ENCODE measurements at regions not wholly inside any gene's neighbourhood (a gene's known extent, or its start where the extent isn't known, plus 50 kb on each side); places are given as distances from the start of the nearest gene placed in this dataset.

DNA sequence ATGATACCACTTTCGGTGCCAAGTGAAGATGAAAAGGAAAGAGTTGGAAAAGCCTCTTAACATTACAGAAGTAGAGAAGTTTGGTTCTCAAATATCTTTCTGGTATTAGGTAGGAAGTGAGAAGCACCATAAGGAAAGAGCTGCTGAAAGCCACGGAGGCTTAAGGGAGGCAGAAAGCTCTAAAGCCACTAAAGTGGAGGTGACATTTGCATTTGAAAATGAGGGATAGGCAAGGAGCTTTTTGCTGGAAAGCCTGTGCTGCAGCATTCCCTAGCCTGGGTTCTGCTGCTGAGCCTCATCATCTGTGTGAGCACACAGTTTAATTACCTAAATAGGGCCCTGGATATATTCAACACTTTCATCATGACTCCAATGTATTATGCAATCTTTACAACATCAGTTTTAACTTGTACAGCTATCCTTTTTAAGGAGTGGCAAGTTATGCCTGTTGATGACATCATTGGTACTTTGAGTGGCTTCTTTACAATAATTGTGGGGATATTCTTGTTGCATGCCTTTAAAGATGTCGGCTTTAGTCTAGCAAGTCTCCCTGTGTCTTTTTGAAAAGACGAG, 315.4 kb downstream of the RBM26 start (continued):
- TF ChIP-seq, protein P1, sequence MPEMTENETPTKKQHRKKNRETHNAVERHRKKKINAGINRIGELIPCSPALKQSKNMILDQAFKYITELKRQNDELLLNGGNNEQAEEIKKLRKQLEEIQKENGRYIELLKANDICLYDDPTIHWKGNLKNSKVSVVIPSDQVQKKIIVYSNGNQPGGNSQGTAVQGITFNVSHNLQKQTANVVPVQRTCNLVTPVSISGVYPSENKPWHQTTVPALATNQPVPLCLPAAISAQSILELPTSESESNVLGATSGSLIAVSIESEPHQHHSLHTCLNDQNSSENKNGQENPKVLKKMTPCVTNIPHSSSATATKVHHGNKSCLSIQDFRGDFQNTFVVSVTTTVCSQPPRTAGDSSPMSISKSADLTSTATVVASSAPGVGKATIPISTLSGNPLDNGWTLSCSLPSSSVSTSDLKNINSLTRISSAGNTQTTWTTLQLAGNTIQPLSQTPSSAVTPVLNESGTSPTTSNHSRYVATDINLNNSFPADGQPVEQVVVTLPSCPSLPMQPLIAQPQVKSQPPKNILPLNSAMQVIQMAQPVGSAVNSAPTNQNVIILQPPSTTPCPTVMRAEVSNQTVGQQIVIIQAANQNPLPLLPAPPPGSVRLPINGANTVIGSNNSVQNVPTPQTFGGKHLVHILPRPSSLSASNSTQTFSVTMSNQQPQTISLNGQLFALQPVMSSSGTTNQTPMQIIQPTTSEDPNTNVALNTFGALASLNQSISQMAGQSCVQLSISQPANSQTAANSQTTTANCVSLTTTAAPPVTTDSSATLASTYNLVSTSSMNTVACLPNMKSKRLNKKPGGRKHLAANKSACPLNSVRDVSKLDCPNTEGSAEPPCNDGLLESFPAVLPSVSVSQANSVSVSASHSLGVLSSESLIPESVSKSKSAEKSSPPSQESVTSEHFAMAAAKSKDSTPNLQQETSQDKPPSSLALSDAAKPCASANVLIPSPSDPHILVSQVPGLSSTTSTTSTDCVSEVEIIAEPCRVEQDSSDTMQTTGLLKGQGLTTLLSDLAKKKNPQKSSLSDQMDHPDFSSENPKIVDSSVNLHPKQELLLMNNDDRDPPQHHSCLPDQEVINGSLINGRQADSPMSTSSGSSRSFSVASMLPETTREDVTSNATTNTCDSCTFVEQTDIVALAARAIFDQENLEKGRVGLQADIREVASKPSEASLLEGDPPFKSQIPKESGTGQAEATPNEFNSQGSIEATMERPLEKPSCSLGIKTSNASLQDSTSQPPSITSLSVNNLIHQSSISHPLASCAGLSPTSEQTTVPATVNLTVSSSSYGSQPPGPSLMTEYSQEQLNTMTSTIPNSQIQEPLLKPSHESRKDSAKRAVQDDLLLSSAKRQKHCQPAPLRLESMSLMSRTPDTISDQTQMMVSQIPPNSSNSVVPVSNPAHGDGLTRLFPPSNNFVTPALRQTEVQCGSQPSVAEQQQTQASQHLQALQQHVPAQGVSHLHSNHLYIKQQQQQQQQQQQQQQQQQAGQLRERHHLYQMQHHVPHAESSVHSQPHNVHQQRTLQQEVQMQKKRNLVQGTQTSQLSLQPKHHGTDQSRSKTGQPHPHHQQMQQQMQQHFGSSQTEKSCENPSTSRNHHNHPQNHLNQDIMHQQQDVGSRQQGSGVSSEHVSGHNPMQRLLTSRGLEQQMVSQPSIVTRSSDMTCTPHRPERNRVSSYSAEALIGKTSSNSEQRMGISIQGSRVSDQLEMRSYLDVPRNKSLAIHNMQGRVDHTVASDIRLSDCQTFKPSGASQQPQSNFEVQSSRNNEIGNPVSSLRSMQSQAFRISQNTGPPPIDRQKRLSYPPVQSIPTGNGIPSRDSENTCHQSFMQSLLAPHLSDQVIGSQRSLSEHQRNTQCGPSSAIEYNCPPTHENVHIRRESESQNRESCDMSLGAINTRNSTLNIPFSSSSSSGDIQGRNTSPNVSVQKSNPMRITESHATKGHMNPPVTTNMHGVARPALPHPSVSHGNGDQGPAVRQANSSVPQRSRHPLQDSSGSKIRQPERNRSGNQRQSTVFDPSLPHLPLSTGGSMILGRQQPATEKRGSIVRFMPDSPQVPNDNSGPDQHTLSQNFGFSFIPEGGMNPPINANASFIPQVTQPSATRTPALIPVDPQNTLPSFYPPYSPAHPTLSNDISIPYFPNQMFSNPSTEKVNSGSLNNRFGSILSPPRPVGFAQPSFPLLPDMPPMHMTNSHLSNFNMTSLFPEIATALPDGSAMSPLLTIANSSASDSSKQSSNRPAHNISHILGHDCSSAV (CRISPR knock-in tag; IDR thresholded peaks at IDR 0.05; ENCODE audit: borderline replicate concordance), result no peak
- TF ChIP-seq, protein P2, sequence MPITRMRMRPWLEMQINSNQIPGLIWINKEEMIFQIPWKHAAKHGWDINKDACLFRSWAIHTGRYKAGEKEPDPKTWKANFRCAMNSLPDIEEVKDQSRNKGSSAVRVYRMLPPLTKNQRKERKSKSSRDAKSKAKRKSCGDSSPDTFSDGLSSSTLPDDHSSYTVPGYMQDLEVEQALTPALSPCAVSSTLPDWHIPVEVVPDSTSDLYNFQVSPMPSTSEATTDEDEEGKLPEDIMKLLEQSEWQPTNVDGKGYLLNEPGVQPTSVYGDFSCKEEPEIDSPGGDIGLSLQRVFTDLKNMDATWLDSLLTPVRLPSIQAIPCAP (CRISPR knock-in tag; IDR thresholded peaks at IDR 0.05; ENCODE audit: low read depth), result no peak
- TF ChIP-seq, protein P3, sequence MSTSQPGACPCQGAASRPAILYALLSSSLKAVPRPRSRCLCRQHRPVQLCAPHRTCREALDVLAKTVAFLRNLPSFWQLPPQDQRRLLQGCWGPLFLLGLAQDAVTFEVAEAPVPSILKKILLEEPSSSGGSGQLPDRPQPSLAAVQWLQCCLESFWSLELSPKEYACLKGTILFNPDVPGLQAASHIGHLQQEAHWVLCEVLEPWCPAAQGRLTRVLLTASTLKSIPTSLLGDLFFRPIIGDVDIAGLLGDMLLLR (CRISPR knock-in tag; IDR thresholded peaks at IDR 0.05), result no peak
- TF ChIP-seq CEBPB (IDR thresholded peaks at IDR 0.05; ENCODE audit: borderline replicate concordance, low read depth, low read length), result peak; percentile 68
- TF ChIP-seq SMAD1 (CRISPR knock-in tag; IDR thresholded peaks at IDR 0.05; ENCODE audit: borderline replicate concordance, low read depth), result no peak
- TF ChIP-seq, protein P4, sequence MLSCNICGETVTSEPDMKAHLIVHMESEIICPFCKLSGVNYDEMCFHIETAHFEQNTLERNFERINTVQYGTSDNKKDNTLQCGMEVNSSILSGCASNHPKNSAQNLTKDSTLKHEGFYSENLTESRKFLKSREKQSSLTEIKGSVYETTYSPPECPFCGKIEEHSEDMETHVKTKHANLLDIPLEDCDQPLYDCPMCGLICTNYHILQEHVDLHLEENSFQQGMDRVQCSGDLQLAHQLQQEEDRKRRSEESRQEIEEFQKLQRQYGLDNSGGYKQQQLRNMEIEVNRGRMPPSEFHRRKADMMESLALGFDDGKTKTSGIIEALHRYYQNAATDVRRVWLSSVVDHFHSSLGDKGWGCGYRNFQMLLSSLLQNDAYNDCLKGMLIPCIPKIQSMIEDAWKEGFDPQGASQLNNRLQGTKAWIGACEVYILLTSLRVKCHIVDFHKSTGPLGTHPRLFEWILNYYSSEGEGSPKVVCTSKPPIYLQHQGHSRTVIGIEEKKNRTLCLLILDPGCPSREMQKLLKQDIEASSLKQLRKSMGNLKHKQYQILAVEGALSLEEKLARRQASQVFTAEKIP (CRISPR knock-in tag; IDR thresholded peaks at IDR 0.05; ENCODE audit: borderline replicate concordance), result no peak
- TF ChIP-seq ZSCAN9 (CRISPR knock-in tag; IDR thresholded peaks at IDR 0.05; ENCODE audit: borderline replicate concordance), result no peak
- TF ChIP-seq ZNF776 (CRISPR knock-in tag; IDR thresholded peaks at IDR 0.05), result no peak
- TF ChIP-seq MLLT10 (CRISPR knock-in tag; IDR thresholded peaks at IDR 0.05), result no peak
